ENCODE measurements at regions not wholly inside any gene's neighbourhood (a gene's known extent, or its start where the extent isn't known, plus 50 kb on each side); places are given as distances from the start of the nearest gene placed in this dataset.
"Not testable (repeated sequence)": the region's sequence is repeated elsewhere in the genome, so short reads cannot be mapped to it uniquely, and the experiment has no call there.

GRCh38 chr4:72875138-72875537, 194.4 kb downstream of the COX18 start:
- TF ChIP-seq CTCF (IDR thresholded peaks at IDR 0.05; ENCODE audit: low read depth, low read length): no peak

GRCh38 chr4:72864898-72865297, 204.6 kb downstream of the COX18 start:
- no peaks in the 10 kb centered on the region for H3K4me1 ChIP-seq (ENCODE audit: low read depth)
- no peaks in the 10 kb centered on the region for H3K36me3 ChIP-seq
- H3K4me3 ChIP-seq: no peak overlapping the region
- no peaks in the 10 kb centered on the region for H3K27me3 ChIP-seq
- no peak for DNase-seq (ENCODE audit: low read depth in 1 of 2, low spot score in 1 of 2)
- H3K27ac ChIP-seq: no peak overlapping the region
- H3K9me3 ChIP-seq (ENCODE audit: low read depth): no peaks in the 10 kb centered on the region
- TF ChIP-seq CTCF (IDR thresholded peaks at IDR 0.05; ENCODE audit: low read depth, low read length): no peak

More at GRCh38 chr4:72875138-72875537, 194.4 kb downstream of the COX18 start:
- Histone ChIP-seq H3K27ac (peak overlapping the region; percentile 2), H3K9me3 (ENCODE audit: low read depth) (no peaks in the 10 kb centered on the region), H3K36me3 (no peaks in the 10 kb centered on the region), H3K4me3 (no peak overlapping the region), H3K4me1 (ENCODE audit: low read depth) (peaks cover 8% of the 10 kb centered on the region), H3K27me3 (no peaks in the 10 kb centered on the region)
- no peak for DNase-seq (ENCODE audit: low read depth in 1 of 2, low spot score in 1 of 2)

- H3K36me3 ChIP-seq; H3K27me3 ChIP-seq; H3K4me3 ChIP-seq; DNase-seq (ENCODE audit: low read depth in 1 of 2, low spot score in 1 of 2); H3K27ac ChIP-seq; H3K9me3 ChIP-seq (ENCODE audit: low read depth); H3K4me1 ChIP-seq (ENCODE audit: low read depth): not testable (repeated sequence)
Observed at GRCh38 chr4:72864277-72864676, 205.2 kb downstream of the COX18 start.

- TF ChIP-seq CTCF (IDR thresholded peaks at IDR 0.05; ENCODE audit: low read depth, low read length): no peak
Observed at GRCh38 chr4:72860766-72861165, 208.8 kb downstream of the COX18 start.

GRCh38 chr4:72858328-72858727, 211.2 kb downstream of the COX18 start:
- H3K4me1 ChIP-seq (ENCODE audit: low read depth): no peaks in the 10 kb centered on the region
- no peak overlapping the region for H3K4me3 ChIP-seq

More at GRCh38 chr4:72860766-72861165, 208.8 kb downstream of the COX18 start:
- H3K4me1 ChIP-seq (ENCODE audit: low read depth): no peaks in the 10 kb centered on the region
- H3K27me3 ChIP-seq: no peaks in the 10 kb centered on the region
- H3K4me3 ChIP-seq: no peak overlapping the region
- H3K36me3 ChIP-seq: no peaks in the 10 kb centered on the region
- DNase-seq (ENCODE audit: low read depth in 1 of 2, low spot score in 1 of 2): peak in 1 of 2 donors; percentile 5
- H3K9me3 ChIP-seq (ENCODE audit: low read depth): no peaks in the 10 kb centered on the region
- no peak overlapping the region for H3K27ac ChIP-seq

GRCh38 chr4:72857787-72858186, 211.7 kb downstream of the COX18 start:
- Histone ChIP-seq H3K9me3 (ENCODE audit: low read depth) (no peaks in the 10 kb centered on the region), H3K27me3 (no peaks in the 10 kb centered on the region), H3K27ac (no peak overlapping the region), H3K36me3 (no peaks in the 10 kb centered on the region), H3K4me1 (ENCODE audit: low read depth) (no peaks in the 10 kb centered on the region), H3K4me3 (no peak overlapping the region)
- TF ChIP-seq CTCF (IDR thresholded peaks at IDR 0.05; ENCODE audit: low read depth, low read length): no peak
- DNase-seq (ENCODE audit: low read depth in 1 of 2, low spot score in 1 of 2): peak in 1 of 2 donors; percentile 80

More at GRCh38 chr4:72858328-72858727, 211.2 kb downstream of the COX18 start:
- Histone ChIP-seq H3K36me3 (no peaks in the 10 kb centered on the region), H3K27me3 (no peaks in the 10 kb centered on the region), H3K9me3 (ENCODE audit: low read depth) (no peaks in the 10 kb centered on the region), H3K27ac (no peak overlapping the region)
- DNase-seq (ENCODE audit: low read depth in 1 of 2, low spot score in 1 of 2): peak in 1 of 2 donors; percentile 91
- TF ChIP-seq CTCF (IDR thresholded peaks at IDR 0.05; ENCODE audit: low read depth, low read length): no peak
